Stimulated activated CD4-positive, alpha-beta T cell treated with anti-CD3 and anti-CD28 coated beads, Interleukin-15, amount 100 ng/mL, for 24 hours (primary cell): ENCODE measurements at regions not wholly inside any gene's neighbourhood (a gene's known extent, or its start where the extent isn't known, plus 50 kb on each side); places are given as distances from the start of the nearest gene placed in this dataset.
"Not testable (repeated sequence)": the region's sequence is repeated elsewhere in the genome, so short reads cannot be mapped to it uniquely, and the experiment has no call there.

Experiments
- DNase-seq: peaks from one replicate; pipeline ENCODE4 v3.0.0-alpha.2; 2020

DNA sequence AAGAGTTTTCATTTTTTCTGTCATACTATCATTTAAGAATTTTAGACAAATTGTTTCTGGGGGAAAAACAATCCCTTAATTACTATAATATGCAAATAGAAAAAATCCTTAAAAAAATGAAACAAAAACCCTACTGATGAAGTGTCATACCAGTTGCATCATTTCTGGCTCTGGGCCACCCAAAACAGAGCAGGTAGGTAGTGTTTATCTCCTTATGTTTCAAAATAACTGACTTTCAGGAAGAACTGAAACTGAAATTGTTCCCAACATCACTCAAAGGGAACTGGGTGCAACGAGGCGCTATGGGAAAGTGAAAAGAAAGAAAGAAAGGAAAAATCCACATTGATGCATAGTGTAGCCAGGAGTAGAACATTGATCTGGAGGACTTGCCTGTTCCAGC is 653.1 kb upstream of the SOX9 start:
- DNase-seq = no peak

DNA sequence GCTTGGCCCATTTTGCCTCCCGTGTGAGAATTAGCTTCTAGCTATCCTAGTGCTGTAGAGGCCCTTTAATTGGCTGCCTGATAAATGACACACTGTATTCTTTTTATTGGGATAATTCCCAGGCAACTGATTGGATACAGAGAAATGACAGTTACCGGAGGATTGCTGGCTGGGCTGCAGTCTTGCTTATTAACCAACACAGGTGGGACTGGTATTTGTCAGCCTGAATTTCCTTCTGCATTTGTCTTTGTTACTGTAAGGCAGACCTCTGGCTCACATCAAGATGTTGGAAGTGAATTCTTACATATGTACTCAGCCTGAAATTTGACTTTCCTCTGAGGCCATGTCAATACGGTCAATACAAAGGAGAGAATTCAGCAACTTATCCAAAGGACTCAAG is 650.8 kb upstream of the SOX9 start:
- no peak for DNase-seq

DNA sequence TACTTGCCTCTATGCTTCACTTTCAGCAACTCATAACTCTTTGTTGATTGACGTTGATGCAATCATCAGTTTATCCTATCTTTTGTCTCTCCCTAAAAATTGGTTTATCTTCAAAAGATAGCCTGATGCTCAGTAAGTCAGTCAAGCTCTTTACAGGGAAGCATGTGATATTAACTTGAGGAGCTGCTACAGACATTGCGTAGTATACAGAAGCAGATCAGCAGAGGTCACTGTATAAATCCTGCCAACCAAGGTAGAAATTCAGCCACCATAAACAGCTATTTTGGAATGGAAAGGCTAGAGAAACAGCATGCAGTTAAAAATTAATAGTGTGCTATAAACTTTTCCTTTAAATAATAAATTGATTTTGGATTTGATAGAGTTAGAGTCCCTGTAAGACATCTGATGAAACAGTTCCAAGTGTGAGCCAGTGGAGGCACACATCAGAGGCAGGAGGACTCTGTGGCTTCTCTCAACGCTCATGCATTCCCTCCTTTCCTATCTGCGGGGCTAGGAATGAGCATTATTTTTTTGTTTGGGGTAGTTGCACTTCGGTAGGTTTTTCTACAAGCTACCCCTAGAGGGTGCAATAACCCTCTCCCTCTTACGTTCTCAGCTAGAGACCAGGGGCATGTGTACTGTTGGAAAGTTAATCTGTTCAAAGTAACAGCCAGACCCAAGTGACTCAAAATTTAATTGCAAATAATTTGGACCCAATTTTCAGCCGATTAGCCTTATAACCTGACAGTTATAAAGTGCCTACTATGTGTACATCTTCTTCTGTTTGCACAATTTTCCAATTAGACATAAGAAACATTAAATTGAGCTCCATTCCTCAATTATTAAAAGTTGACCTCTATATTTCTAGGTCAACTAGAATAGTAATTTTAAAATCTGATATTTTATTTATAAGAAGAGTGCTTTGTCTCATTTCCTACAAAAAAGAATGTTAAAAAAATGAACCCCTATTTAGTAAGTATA is 647.7 kb upstream of the SOX9 start:
- DNase-seq = no peak

DNA sequence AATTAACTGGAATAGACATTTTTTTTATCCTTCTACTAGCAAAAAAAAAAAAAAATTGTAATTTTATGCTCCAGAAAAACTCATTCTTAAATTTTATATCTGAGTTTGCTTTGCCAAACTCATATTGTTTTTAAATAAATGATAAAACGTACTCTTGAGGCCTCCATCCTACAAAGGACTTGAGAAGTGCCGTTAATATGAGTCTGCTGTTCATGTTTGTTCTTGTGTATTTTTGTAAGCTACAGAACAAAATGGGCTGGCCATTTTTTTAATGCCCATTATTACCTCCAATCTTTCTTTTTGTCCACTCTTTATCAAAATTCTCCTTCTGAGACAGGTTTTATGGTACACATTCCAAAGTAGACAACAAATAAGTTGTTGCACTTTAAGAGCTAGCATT is 643.5 kb upstream of the SOX9 start:
- DNase-seq = no peak

DNA sequence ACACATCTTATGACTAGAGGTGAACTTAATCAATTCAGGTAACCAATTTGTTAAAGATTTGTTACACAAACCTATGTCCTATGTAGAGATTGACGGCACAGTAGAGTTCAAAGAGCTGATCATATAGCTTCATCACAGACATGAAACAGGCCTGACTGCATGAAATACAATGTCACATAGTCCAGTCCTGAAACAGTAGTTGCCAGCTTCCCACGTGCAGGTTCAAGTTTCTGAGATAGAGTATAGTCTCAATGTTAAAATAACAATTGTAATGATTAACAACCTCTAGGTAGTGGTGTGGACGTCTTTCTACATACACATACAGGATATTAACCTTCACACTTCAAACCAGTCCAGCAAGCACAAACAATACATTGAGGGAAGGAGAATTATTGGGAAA is 640.7 kb upstream of the SOX9 start:
- DNase-seq = no peak

DNA sequence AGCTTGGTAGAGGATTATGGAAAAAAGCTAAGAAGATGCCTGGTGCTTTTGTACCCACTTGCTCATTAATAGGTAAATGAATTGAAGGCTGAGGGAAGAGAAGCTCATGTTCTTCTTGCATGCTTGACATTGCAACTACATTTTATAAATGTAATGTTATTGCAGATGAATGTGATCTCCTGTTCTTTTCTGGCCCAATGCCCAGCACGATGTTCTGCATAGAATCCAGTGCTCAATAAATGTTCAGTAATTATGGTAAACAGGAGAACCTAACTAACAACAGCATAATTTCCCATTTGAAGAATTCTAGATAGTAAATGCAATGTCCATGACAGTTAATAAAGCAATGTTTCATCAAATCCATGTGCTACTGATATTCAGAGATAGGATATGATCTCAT is 638.2 kb upstream of the SOX9 start:
- DNase-seq = no peak

DNA sequence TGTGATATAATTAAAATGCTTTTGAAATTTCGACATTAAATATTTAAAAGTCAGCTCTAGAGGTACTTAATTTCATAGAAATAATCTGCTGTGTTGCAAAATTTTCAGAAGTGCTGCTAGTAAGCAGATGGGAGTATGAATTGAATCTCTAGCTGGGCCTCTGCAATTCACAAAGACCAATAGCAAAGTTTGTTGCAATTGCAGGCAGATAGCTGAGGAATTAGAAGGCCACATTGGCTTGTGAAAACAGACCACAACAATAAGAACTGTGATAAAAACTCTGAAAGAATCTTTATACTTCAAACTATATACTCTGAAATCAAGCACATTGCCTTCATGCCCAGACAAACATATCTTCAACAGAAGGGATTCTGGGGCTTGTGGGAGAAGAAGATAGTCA is 636.3 kb upstream of the SOX9 start:
- DNase-seq = no peak

DNA sequence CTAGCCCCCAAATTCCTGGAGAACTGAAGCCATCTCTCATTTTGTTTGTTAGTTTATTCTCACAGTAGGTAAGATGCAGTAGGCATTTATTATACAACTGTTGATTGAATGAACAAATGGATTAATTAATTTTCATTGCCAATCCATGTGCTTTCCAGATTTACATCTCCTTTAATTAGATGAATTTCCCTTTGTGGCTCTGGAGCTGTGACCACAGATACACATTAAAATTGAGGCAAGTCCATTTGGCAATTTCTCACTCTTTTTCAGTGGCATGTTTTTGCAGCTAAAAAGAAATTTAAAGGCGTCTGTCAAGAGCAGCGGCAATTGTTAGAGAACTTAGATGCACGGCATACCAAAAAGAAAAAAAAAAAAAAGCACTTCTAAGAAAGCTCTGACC is 635.4 kb upstream of the SOX9 start:
- DNase-seq = no peak

DNA sequence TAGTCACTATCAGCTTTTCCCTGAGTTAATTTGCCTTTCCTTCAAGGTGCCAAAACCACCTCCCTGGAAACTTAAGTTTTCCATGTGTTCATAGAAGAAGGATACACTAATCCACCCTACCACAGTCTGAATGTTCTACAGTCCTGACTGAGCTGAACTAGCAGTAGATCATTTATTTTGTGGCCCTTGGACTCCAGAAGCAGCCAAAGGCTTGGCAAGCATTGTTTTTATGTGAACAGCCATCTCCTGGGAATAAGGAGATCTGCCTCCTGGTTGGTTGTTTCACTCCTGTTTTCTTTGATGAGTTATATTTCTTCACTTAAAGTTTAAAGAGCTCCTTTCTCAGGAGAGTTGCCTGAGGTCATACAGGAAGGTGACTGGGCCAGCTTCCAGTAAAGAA is 634.6 kb upstream of the SOX9 start:
- no peak for DNase-seq

DNA sequence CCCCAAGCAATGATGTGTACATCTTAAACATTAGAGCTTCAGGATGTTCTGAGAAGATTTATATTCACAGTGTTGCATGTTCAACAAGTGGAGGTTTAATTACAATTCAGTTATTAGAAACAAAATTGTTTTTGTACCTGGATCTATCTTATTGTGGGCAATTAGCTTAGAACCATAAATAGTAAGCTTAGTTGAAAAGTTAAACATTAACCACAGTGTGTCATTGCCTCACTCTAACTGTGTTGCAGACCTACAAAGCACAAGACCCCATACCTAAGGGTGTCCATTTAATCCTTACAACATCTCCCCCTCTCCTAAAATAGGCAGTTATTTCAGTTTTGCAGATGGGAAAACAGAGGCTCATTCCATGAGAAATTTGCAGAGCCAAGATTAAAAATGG is 632.0 kb upstream of the SOX9 start:
- no peak for DNase-seq

DNA sequence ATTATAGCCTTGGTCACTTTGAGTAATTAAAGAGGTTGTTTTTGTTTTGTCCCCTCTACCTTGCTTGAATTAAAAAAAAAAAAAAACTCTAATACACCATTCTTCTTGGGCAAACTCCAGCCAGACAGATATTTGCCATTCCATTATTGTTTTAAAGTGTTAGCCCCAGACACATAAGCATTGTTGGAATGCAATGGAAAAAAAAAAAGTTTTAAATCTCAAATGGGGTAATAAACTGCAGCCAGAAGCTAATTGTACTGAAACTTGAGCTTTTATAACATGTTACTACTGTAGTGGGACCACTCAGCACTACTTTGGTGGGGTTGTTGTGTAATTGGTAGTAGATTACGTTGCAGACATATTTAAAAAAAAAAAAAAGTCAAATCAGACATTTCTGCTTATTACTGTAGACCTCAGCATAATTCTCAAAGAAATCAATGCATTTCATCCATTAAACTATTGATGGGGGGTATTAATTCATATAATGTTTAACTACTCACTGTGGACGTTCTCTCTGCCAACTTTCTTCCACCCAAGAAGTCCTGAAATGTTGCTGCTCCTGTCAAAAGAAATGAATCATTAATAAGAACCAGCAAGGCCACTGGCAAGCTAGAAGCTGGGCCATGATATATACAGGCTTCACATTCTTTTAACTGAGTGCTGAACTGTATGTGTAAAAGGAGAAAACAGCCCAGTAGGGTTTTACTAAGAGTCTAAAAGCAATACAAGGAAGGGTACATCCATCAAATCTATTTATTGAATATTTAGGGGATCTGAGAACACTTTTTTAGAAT is 626.6 kb upstream of the SOX9 start:
- no peak for DNase-seq

DNA sequence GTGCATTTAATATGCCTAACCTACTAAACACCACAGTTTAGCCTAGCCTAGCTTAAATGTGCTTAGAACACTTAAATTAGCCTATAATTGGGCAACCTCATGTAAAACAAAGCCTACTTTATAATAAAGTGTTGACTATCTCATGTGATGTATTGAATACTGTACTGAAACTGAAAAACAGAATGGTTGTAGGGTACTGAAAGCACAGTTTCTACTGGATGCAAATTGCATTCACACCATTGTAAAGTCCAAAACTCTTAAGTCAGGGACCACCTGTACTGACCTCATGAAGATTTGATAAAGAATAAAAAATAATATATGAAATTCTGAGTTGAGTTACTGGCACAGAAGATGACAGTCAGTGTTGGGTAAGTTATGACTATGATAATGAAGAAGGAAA is 625.4 kb upstream of the SOX9 start:
- no peak for DNase-seq

DNA sequence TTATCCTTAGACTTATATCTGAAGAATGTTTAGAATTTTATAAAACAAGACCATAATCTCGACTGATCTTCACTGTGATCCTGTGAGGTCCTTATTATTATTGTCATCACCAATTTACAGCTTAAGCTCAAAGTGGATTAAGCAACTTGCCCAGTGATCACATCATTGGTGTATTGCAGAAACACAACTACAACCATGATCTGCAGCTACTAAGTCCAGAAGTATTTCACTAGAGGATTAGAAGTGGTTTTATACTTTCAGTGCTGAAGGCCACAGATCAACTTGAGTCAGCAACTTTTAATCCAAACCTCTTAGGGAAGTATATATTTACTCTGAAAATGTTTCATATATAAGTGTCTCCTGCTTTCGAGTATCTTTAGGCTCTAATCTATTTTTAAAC is 624.3 kb upstream of the SOX9 start:
- DNase-seq = no peak

DNA sequence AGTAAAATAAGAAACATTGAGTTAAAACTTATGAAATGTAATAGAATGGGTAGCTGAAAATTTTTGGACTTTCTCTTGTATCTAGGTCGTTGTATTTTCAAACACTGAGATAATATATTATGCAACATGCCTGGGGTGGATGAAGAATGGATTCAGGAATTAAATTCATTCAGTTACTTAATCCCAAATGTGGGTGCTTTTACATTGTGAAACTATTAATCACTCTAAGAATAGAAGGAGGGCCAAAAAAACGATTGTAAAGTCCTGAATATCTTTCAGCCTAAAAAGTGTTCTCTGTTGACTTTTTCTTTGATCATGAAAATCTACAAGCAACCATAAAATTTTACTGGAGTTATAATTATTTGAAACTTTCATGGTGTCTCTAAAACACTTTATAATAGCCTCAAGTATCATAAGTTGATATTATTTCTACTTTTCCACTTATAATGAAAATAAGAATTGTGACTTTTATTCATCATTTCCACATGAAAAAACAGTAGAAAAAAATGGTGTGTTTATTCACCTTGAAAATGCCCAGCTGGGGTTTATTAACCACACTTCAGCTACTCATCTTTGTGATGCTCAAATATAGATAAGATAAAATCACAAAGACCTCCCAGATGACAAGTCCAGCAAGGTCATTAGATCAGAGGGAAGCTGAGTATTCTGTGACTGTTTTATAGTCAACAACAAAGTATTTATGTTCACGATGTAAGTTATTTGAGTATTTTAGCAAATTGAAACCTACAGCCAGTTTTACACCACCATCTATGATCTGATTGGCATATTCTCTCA is 619.9 kb upstream of the SOX9 start:
- no peak for DNase-seq

DNA sequence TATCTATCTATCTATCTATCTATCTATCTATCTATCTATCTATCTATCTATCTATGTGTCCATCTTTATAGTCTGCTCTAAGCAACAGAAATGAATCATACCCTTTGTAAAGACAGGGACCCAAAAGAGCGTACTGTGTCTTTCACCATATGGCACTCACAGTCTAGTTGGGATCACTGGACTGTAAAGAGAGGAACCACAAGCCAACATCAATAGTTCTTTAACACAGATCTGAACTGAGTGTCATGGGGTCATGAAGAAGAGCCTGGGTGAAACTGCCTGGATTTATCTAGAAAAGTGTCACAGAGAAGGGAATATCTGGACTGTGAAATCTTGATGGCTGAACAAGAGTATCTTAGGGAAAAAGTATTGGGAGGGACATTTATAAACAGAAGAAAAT is 619.1 kb upstream of the SOX9 start:
- DNase-seq = no peak

DNA sequence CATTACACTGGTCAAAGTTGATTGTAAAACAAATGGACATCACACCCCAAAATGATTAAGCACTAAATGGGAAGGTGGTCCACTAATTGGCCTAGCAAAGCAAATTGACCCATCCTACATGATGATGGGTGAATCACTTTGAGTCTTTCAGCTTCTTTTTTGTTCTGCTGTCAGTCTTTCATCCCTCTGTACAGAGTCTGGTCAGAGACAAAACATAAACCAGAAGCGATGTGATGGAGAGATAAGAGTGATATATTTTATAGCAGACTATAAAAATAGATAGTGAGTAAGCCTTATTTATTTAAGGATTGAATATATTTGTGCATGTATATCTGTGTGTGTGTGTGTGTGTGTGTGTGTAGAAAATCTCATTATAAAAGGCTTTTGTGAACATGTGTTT is 618.4 kb upstream of the SOX9 start:
- no peak for DNase-seq

DNA sequence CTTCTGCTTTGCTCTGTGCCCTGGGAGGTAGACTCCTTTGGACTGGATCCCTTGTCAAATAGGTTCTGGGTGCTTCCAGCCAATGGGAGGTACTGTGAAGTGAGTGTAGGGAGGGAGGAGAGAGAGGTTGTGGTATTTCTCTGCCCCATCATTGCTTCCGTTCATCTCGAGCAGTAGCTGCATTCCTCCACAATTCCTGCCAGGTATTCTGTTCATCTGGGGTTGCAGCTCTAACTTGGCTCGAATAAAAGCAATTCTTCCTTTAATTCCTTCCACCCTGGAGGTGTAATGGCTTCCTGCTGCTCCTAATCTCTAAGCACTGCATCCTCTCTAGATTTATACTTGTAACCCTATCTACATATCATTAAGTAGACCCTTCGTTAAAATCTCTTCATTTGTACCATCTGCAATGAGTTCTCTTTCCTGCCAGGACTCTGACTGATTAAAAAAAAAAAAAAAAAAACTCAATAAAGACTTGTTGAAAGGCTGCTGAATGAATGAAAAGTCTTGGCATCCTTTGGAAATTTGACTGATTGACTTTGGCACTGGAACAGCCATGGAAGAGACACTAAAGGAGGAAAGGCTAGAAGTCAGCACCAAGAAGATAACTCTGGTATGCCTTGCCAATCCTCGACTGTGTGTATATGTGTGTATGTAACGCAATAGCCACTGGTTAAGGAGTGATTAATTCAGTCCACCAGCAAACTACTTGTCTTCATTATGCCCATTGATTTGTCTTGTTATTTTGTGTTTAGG is 616.9 kb upstream of the SOX9 start:
- DNase-seq = no peak

DNA sequence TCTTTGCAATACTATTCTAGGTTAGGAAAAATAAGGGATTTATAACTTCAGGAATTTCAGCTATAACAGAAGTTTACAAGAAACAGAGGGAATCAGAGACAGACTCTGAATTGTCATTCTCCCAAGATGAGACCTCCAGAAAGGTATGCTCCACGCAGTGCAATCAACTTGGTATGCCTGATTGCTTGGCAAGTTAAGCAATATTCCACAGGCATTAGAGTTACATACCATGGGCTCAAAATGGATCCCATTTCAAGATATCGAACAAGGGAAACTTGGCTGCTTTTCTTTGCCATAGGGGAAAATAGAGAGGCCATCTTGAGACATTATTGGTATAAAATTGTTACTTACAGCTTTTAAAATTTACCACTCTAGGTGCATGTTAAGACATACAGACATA is 615.6 kb upstream of the SOX9 start:
- DNase-seq = no peak

DNA sequence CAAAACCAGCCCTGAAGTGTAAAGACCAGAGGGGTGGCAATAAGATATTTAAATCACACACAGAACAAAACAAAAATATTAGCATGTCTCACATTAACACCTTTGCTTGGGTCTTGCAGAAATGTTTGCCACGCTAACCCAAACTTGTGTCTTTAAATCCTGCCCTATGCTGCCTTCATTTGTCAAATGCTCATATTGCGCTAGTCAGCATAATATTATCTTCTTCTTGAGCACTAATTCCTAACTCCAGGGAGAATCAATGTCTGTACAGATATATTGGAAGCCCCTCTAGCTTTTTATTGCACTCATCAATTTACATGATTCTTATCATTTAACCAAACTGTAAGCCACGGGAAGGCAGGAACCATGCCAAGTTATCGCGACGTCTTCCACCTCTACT is 614.8 kb upstream of the SOX9 start:
- DNase-seq = no peak

DNA sequence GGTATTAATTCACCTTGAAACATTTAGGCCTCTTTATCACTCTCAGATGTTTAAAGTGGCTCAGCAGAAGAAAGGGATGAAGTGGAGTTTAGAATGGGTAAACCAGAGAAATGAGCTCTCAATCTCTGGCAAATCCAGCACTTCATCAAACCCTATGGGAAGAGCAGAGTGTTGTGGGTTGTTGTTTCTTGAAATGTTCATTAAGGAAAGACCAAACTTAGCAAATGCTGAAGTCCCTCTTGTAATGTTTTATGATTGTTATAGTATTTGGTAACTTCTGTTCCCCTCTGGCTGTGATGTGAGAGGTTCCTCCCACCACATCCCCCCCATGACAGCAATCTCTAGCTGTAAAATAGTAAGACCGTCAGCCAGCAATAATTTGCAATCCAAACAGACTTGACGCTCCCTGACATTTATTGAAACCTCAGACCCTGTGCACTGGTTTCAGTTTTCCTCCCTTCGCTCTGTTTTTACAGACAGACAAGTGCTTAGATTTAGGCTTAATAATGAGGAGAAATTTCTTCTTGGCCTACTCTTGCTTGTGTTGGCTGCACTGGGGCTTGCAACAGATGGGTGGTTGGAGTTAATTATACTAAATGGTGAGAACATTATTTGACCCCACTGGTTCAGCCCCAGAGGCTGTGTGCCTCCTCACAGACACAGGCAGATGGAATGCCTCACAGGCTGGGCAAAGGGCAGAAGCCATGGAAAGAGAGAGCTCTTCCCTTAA is 609.4 kb upstream of the SOX9 start:
- DNase-seq = no peak

DNA sequence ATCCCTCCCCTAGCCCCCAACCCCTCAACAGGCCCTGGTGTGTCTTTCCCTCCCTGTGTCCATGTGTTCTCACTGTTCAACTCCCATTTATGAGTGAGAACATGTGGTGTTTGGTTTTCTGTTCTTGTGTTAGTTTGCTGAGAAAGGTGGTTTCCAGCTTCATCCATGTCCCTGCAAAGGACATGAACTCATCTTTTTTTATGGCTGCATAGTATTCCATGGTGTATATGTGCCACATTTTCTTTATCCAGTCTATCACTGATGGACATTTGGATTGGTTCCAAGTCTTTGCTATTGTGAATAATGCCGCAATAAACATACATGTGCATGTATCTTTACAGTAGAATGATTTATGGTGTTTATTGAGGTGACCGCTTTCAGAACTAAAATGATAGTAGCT is 607.1 kb upstream of the SOX9 start:
- not testable (repeated sequence) for DNase-seq

DNA sequence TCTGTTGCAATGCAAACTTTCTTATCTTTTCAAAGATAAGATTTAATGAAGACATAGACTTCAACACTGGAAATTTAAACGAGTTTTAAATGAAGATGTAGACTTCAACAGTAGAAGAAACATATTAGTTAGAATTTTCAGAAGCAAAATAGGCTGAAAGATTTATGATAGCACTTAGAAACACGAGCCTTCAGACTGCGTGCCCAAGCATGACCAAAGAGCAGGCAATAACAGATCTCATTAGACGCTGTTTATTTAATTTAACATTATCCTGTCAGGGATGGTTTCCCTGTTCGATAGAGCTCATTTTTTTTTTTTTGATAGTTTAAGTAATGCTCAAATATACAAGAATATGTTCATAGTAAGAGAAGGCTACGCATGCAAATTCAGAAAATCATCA is 604.7 kb upstream of the SOX9 start:
- DNase-seq = no peak
